B cell (primary cell): ENCODE measurements at regions not wholly inside any gene's neighbourhood (a gene's known extent, or its start where the extent isn't known, plus 50 kb on each side); places are given as distances from the start of the nearest gene placed in this dataset.

Experiments used
- ATAC-seq: fragments of 200-7000 bp; cut with Tn5 transposase; one replicate; pipeline ENCODE4 v1.10.0; 2021; ENCODE audit warnings: low read depth, mild to moderate bottlenecking, moderate number of reproducible peaks, moderate library complexity
- CTCF ChIA-PET: fragments of 350-600 bp; sonication (Branson Sonifier 250); formaldehyde crosslinking; loops from one replicate; lab custom pipeline; 2021; ENCODE audit warnings: antibody characterized with exemption, inconsistent platforms; lab: Charles Lee
- POLR2A ChIA-PET: fragments of 350-600 bp; sonication (Branson Sonifier 250); formaldehyde crosslinking; loops from one replicate; lab custom pipeline; 2021; ENCODE audit warnings: antibody characterized with exemption; lab: Charles Lee
- DNase-seq: peaks from one replicate; pipeline ENCODE4 v3.0.0; 2013
- H2AFZ ChIP-seq: 2 replicates; pipeline ENCODE4 v1.6.1; 2012; ENCODE audit warnings: mild to moderate bottlenecking, low read depth, low read length; ENCODE audit not compliant: insufficient read depth, poor library complexity, severe bottlenecking
- H3K27ac ChIP-seq, 2 donors: 1 replicate in 1 of 2; 2 replicates in 1 of 2; pipeline ENCODE4 v1.5.1; 2012 to 2013; ENCODE audit warnings: low read length in 2 of 2, mild to moderate bottlenecking in 2 of 2, moderate library complexity in 1 of 2
- H3K27me3 ChIP-seq, 4 experiments: fragments of 200-600 bp in 1 of 4; sonication (generic) in 1 of 4; replicated peaks in 1 of 4; 1 replicate in 2 of 4; 2 replicates in 2 of 4; pipeline versions ENCODE4 v1.6.1 to v1.7.0; 2013 to 2016; ENCODE audit warnings: low read length in 3 of 4, mild to moderate bottlenecking in 2 of 4, mixed read lengths in 1 of 4, moderate library complexity in 1 of 4; ENCODE audit not compliant: insufficient read depth in 4 of 4, control insufficient read depth in 3 of 4; ENCODE audit errors: control extremely low read depth in 1 of 4
- H3K36me3 ChIP-seq, 2 experiments: replicated peaks in 1 of 2; 1 replicate in 1 of 2; 2 replicates in 1 of 2; pipeline versions ENCODE4 v1.6.1 to v1.7.1; 2013; ENCODE audit warnings: low read length in 1 of 2; ENCODE audit not compliant: insufficient read depth in 2 of 2, control insufficient read depth in 1 of 2; ENCODE audit errors: control extremely low read depth in 1 of 2, extremely low read depth in 1 of 2
- H3K4me1 ChIP-seq, 2 donors: fragments of 200-600 bp in 1 of 2; sonication (generic) in 1 of 2; 1 replicate in 1 of 2; 2 replicates in 1 of 2; pipeline versions ENCODE4 v1.5.1 to v1.6.1; 2013 to 2017; ENCODE audit warnings: low read length in 2 of 2; ENCODE audit not compliant: control insufficient read depth in 2 of 2, insufficient read depth in 2 of 2
- H3K4me2 ChIP-seq: replicated peaks from 2 replicates; pipeline ENCODE3; 2012; ENCODE audit warnings: mild to moderate bottlenecking, low read depth, low read length; ENCODE audit not compliant: poor library complexity, severe bottlenecking
- H3K4me3 ChIP-seq, 5 experiments: fragments of 200-600 bp in 1 of 5; sonication (generic) in 1 of 5; 1 replicate in 3 of 5; 2 replicates in 2 of 5; pipeline versions ENCODE4 v1.5.1 to v1.7.0; 2011 to 2016; ENCODE audit warnings: low read length in 4 of 5, mild to moderate bottlenecking in 4 of 5, low read depth in 2 of 5, control low read depth in 1 of 5, moderate library complexity in 1 of 5; ENCODE audit not compliant: insufficient read depth in 1 of 5; ENCODE audit errors: control extremely low read depth in 1 of 5, extremely low read depth in 1 of 5
- H3K79me2 ChIP-seq: fragments of 200-600 bp; sonication (generic); one replicate; pipeline ENCODE4 v1.6.0; 2016; ENCODE audit warnings: low read length; ENCODE audit not compliant: control insufficient read depth, insufficient read depth
- H3K9ac ChIP-seq: fragments of 200-600 bp; sonication (generic); 2 replicates; pipeline ENCODE4 v1.6.1; 2017; ENCODE audit warnings: mild to moderate bottlenecking, low read length, moderate library complexity
- H3K9me3 ChIP-seq, 3 donors: one replicate each; pipeline versions ENCODE4 v1.6.1 to v1.7.1; 2013; ENCODE audit warnings: low read length in 2 of 3; ENCODE audit not compliant: control insufficient read depth in 2 of 3, insufficient read depth in 1 of 3; ENCODE audit errors: control extremely low read depth in 1 of 3
- H4K20me1 ChIP-seq: 2 replicates; pipeline ENCODE4 v1.6.0; 2012; ENCODE audit warnings: mild to moderate bottlenecking, low read length; ENCODE audit not compliant: insufficient read depth, control insufficient read depth, poor library complexity, severe bottlenecking
- H3K27ac Mint-ChIP-seq: one replicate; pipeline ENCODE4 v1.8.0; 2021; ENCODE audit warnings: mixed read lengths
- H3K27me3 Mint-ChIP-seq: one replicate; pipeline ENCODE4 v1.8.0; 2021; ENCODE audit warnings: mixed read lengths
- H3K4me1 Mint-ChIP-seq: one replicate; pipeline ENCODE4 v1.8.0; 2021; ENCODE audit warnings: mixed read lengths
- H3K4me3 Mint-ChIP-seq: one replicate; pipeline ENCODE4 v1.8.0; 2021; ENCODE audit warnings: mixed read lengths
- H3K9me3 Mint-ChIP-seq: one replicate; pipeline ENCODE4 v1.8.0; 2022; ENCODE audit warnings: mixed read lengths; ENCODE audit not compliant: insufficient read depth
- EZH2 ChIP-seq: IDR thresholded peaks from 2 replicates; pipeline ENCODE4 v1.6.1; 2012; ENCODE audit warnings: borderline replicate concordance, low read depth, mild to moderate bottlenecking, moderate library complexity, low read length; ENCODE audit not compliant: insufficient read depth, poor library complexity, severe bottlenecking
- WGBS: methylation state at CpG from one replicate; pipeline ENCODE4 v1.1.5; 2013; ENCODE audit warnings: missing lambda C conversion rate; ENCODE audit not compliant: insufficient coverage; 5-methylcytosine and 5-hydroxymethylcytosine counted together
- intact Hi-C: fragments of 100-400 bp; cut with micrococcal nuclease; formaldehyde crosslinking; loops from one replicate; pipeline ENCODE4 v1.10.0; 2022
- TF ChIP-seq, protein P1 (sequence below): fragments of 200-600 bp; IDR thresholded peaks from one replicate; pipeline ENCODE4 v1.8.0; 2022; ENCODE audit warnings: antibody characterized with exemption, mild to moderate bottlenecking

DNA sequence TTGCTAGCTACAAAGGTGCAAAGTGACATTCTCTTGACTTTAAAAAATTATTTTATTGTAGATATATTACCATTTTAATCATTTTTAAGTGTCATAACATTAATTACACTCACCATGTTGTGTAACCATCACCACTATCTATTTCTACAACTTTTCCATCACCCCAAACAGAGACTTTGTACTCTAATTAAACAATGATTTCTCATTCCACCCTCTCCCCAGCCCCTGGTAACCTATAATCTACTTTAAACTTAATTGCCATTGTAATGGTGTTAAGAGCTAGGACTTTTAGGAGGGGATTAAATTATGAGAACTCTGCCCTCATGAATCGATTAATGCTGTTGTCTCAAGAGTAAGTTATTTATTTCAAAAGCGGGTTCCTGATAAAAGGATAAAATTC is 352.9 kb upstream of the SEL1L start:
- Mint-ChIP-seq H3K9me3 (no peaks in the 10 kb centered on the region), H3K4me3 (no peak overlapping the region), H3K27ac (no peak overlapping the region), H3K4me1 (no peaks in the 10 kb centered on the region), H3K27me3 (no peaks in the 10 kb centered on the region)
- Histone ChIP-seq H3K9ac (no peak overlapping the region), H3K4me1 (no peaks in the 10 kb centered on the region), H3K79me2 (no peaks in the 10 kb centered on the region), H4K20me1 (no peaks in the 10 kb centered on the region), H3K27me3 (no peaks in the 10 kb centered on the region), H2AFZ (no peak overlapping the region), H3K4me3 (no peak overlapping the region), H3K27ac (no peak overlapping the region), H3K4me2 (no peak overlapping the region), H3K9me3 (peaks cover 0 to 2% (median 0%) of the 10 kb centered on the region in 3 donors), H3K36me3 (no peaks in the 10 kb centered on the region)
- ATAC-seq (no peak), DNase-seq (no peak)
- no CpG with 5 or more reads among the region's 2 CpGs for WGBS
- CTCF ChIA-PET = no interaction called here
- POLR2A ChIA-PET = no interaction called here
- TF ChIP-seq EZH2 = no peak
- TF ChIP-seq, protein P1, sequence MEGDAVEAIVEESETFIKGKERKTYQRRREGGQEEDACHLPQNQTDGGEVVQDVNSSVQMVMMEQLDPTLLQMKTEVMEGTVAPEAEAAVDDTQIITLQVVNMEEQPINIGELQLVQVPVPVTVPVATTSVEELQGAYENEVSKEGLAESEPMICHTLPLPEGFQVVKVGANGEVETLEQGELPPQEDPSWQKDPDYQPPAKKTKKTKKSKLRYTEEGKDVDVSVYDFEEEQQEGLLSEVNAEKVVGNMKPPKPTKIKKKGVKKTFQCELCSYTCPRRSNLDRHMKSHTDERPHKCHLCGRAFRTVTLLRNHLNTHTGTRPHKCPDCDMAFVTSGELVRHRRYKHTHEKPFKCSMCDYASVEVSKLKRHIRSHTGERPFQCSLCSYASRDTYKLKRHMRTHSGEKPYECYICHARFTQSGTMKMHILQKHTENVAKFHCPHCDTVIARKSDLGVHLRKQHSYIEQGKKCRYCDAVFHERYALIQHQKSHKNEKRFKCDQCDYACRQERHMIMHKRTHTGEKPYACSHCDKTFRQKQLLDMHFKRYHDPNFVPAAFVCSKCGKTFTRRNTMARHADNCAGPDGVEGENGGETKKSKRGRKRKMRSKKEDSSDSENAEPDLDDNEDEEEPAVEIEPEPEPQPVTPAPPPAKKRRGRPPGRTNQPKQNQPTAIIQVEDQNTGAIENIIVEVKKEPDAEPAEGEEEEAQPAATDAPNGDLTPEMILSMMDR = no peak
- intact Hi-C loops = no loop called here

DNA sequence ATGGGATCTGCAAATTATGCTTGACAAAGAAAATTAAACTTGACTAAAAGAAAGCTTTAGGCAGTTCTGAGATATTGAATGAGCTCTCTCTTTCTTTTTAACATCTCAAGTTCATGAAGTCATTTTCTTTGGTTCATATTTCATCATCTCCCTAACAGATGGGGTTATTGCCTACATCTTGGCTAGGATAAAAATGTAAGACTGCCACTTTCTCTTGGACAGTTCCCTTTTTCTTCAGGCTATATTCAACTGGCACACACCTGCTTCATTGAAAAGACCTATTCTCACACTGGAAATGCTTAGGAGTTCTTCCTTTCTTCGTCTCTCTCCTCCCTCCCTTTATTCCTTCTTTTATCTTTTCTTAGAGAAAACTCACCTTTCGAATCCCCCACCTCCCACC is 355.9 kb upstream of the SEL1L start:
- Mint-ChIP-seq H3K4me3 (no peak overlapping the region), H3K9me3 (peaks cover 2% of the 10 kb centered on the region), H3K4me1 (no peaks in the 10 kb centered on the region), H3K27ac (no peak overlapping the region), H3K27me3 (no peaks in the 10 kb centered on the region)
- no peaks in the 10 kb centered on the region for H3K79me2 ChIP-seq
- ATAC-seq (no peak), DNase-seq (no peak)
- no peak overlapping the region for H3K27ac ChIP-seq
- peaks cover 0 to 2% (median 0%) of the 10 kb centered on the region in 3 donors for H3K9me3 ChIP-seq
- H3K4me2 ChIP-seq = no peak overlapping the region
- CTCF ChIA-PET = interaction anchor here (1.4 kb wide), 1 partner anchor 13 kb away, joined by 3 read pairs; no protein-coding TSS in a partner anchor
- no peaks in the 10 kb centered on the region for H4K20me1 ChIP-seq
- no peaks in the 10 kb centered on the region for H3K4me1 ChIP-seq
- no peak overlapping the region for H2AFZ ChIP-seq
- H3K4me3 ChIP-seq = no peak overlapping the region
- WGBS = 57% methylated on average over 1 of the region's 2 CpGs
- TF ChIP-seq EZH2 = no peak
- TF ChIP-seq, protein P1 = no peak
- intact Hi-C loops = no loop called here
- no peaks in the 10 kb centered on the region for H3K27me3 ChIP-seq
- no peaks in the 10 kb centered on the region for H3K36me3 ChIP-seq
- POLR2A ChIA-PET = no interaction called here
- no peak overlapping the region for H3K9ac ChIP-seq
